GM19468 (cell line): ENCODE measurements at regions not wholly inside any gene's neighbourhood (a gene's known extent, or its start where the extent isn't known, plus 50 kb on each side); places are given as distances from the start of the nearest gene placed in this dataset.
"Not testable (repeated sequence)": the region's sequence is repeated elsewhere in the genome, so short reads cannot be mapped to it uniquely, and the experiment has no call there.

Source experiments
- ATAC-seq: cut with Tn5 transposase; IDR thresholded peaks from one replicate; pipeline ENCODE4 v1.9.1; 2021; ENCODE audit warnings: mild to moderate bottlenecking, moderate library complexity, moderate number of reproducible peaks; ENCODE audit not compliant: unreplicated experiment; ENCODE audit errors: extremely low read depth

DNA sequence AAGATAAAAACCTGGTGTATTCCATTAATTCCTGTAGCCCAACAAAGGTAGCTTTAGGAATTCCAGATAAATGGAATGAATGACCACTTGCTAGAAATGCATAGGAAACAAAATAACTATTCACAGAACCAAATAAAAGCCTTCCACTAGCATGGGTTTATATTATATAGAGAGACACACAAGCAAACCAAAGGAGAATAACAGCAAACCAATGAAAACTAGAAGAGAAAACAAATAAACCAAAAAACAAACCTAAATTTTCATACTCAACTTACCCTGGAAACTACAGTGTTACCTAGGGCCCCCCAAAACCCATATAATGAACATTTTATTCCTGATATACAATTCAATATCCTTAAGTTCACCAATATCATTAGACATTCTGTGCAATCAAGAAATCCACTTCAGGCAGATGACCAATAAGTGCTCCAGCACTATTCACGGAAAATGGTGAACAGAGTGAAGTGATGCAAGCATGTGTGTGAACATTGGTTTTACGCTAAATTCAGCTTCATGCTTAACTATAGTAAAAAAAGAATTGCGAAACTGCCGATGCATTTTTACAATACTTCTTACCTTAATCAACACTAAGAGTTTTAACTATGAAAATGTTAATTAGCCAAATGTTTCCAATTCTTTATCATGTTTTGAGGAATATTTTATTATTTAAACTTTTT lies 1108.4 kb upstream of the TMEM132C start:
- no peak for ATAC-seq

DNA sequence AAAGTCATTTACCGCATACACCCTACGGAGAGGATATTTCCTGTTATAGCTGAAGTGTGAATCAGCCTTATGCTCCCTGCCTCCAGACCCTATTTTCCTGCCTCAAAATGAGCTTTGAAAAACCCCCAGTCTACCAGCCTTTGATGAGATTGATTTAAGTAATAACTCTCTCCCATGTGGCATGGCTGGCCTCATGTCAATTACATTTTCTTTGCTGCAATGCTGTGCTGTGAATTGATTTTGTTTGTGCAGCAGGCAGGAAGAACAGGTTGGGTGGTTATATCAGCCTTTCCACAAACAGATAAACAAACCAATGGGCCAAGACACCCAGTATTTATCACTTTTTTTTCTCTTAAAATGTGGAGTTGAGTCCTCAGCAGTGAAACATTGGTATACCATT lies 1105.5 kb upstream of the TMEM132C start:
- ATAC-seq, result no peak

DNA sequence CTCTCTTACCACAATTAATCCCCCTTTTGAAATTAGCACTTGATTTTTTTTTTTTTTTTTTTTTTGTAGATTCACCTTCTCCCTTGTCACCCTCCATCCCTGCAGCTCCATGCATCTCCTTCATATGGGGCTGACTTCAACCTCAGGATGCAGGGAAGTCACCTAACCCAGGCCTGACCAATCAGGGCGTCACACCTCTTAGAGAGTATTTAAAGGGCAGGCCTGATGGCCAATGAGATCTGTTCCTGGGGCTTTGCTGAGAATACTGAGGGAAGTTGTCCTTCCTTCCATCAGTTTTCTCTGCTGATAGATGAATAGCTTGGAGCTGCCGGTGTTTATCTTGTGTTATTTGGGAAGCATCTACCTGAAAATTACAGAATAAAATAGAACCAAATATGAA lies 1104.7 kb upstream of the TMEM132C start:
- ATAC-seq, result no peak

DNA sequence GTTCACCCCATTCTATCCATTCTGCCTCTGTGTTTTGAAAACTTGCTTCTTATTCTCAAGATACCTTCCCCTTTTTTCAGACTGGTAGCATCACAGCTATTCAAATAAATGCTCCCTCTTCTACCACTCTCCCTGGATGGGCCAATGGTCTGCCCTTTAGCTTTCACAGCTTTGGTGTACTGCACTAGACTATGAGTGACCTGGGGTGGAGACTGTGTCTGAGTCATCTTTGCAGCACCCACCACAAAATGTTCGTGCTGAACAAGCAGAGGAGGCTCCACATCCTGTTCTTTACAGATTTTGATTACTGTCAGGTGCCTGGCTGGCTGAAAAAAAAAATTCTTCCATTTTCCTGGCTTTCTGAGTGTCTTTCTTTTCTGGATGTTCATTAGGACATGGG lies 1104.1 kb upstream of the TMEM132C start:
- no peak for ATAC-seq

DNA sequence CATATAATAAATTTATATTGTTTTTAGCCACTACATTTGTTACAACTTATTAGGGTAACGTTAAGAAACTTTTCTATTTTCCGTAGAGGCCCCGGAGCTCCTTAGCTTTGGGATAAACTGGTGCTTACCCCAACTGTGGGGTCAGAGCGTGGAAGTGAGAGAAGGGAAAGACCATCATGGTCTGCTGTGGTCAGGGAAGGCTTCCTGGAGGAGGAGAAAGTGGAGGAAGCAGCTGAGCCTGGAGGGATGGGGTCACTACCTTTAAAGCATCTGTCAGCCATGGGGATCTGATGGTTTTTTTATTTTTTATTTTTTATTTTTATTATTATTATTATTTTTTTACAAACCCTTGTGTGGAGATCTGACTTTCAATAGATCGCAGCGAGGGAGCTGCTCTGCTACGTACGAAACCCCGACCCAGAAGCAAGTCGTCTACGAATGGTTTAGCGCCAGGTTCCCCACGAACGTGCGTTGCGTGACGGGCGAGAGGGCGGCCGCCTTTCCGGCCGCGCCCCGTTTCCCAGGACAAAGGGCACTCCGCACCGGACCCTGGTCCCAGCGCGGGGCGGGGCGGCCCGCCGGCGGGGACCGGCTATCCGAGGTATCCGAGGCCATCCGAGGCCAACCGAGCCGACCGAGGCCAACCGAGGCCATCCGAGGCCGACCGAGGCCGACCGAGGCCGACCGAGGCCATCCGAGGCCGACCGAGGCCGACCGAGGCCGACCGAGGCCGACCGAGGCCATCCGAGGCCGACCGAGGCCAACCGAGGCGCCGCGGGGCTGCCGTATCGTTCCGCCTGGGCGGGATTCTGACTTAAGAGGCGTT lies 1101.2 kb upstream of the TMEM132C start:
- peak; percentile 70 for ATAC-seq

DNA sequence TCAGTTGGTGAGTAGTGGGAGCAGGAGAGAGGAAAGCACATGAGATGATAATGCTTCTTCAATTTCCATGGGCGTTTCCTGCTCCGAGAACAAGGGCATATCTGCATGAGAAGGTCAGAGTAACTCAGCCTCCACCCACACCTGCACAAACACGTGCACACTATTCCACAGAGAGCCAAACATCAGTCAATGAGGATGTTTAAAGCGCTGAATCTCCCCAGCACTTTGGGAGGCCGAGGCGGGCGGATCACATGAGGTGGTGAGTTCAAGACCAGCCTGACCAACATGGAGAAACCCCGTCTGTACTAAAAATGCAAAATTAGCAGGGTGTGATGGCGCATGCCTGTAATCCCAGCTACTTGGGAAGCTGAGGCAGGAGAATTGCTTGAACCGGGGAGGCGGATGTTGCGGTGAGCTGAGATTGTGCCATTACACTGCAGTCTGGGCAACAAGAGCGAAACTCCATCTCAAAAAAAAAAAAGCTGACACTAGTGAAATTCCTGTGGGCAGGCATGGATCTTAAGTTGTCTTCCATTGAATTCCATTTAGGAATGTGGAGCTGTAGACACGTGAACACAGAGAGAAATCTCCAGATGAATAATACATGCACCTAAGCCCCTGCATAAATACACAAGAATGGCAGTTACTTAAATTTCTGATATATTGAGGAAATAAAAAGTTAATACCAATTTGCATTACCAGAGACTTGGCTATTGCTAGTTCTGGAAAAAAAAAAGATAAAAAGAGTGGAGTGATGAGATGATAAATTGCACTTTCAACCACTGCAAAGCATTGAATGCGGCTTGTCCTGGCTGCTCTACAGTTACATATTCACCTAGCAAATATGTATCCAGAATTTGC lies 1097.4 kb upstream of the TMEM132C start:
- ATAC-seq, result no peak

DNA sequence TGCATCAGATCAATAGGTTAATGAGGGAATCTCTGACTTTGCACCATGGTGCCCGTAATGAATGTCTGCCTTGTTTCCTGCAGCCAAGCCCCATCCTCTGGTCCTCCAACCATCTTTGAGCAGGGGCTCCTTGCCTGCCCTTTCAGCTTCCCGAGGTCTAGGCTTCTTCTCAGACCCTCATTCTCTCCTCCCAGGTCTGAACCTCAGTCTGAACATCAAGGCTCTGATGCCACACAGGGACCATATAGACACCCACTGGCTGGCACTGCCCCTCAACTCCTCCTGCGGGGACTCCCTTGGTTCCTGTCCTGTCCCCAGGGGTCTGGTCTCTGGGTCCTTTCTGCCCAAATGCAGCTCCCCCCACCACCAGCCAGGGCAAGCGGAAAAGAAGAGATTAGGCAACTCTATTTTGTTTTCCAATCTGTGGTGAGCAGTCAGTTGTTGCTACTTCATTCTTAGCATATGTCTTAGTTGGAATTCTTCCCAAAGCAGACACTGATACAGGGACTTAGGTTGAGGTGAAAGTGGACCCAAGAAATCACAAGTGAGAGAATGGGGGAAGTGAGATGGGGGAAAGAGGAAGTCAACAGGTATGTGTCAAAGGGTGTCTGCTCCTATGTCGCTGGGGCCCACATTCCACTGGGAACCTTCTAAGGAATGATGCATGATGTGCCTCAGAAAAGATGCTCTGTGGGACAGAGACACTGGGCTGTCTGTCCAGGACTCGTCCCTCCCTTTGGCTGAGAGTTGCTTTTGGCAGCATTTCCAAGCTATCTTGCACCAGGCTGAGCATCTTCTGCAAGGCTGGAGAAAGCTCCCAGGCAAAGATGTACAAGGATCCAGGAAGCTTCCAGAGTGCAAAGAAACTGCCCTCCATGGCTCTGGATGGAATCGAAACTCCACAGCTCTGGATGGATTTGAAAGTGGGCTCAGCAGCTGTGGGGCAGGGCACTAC lies 1096.5 kb upstream of the TMEM132C start:
- ATAC-seq, result no peak

DNA sequence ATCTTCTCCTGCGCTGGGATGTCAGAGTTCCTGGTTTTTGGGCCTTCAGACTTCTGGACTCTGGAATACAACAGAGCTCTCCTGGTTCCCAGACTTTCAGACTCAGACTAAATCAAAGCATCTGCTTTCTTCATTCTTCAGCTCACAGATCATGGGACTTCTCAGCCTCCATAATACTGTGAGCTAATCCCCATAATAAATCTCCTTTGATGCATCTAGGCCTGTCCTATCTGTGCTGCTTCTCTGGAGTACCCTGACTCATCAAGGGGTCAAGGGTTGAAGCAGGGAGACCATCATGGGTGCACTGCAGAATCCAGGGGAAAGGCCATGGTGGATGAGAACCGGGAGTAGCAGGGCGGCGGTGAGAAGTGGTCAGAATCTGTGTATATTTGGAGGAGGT lies 1094.1 kb upstream of the TMEM132C start:
- no peak for ATAC-seq

DNA sequence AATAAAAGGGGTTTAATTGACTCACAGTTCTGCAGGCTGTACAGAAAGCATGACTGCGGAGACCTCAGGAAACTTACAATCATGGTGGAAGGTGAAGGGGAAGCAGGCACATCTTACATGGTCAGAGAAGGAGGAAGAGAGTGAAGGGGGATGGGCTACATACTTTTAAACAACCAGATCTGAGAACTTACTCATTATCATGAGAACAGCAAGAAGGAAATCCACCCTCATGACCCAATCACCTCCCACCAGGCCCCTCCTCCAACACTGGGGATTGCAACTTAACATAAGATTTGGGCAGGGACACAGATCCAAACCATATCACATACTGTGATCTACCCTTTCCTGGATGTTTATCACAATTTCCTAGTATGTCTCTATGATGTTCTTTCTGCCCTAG lies 1093.0 kb upstream of the TMEM132C start:
- not testable (repeated sequence) for ATAC-seq

DNA sequence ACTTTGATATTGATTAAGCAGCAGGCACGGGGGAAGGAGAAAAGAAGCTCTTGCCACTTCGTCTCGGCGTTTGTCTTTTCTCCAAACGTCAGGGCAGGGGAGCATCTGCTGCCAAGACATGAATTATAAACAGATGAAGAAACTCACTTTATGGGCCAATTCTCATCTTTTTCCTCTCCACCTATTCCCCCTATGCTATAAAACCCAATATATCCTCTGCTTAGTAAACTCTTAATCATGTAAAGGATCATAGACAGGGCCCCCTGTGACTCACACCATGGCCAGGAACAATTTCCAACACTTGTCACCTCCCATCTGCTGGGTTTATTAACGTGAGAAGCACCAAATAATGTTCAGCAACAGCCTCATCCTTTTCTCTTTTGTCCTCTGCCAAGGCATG lies 1092.1 kb upstream of the TMEM132C start:
- ATAC-seq, result no peak

DNA sequence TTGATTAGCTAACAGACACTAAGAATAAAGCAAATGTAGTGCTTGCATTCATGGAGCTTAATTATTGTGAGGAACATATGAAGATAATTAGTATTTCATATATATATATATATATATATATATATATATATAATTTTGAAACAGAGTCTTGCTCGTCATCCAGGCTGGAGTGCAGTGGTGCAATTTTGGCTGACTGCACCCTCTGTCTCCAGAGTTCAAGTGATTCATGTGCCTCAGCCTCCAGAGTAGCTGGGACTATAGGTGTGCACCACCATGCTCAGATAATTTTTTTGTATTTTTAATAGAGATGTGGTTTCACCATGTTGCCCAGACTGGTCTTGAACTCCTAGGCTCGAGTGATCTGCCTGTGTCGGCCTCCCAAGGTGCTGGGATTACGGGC lies 1091.6 kb upstream of the TMEM132C start:
- no peak for ATAC-seq

DNA sequence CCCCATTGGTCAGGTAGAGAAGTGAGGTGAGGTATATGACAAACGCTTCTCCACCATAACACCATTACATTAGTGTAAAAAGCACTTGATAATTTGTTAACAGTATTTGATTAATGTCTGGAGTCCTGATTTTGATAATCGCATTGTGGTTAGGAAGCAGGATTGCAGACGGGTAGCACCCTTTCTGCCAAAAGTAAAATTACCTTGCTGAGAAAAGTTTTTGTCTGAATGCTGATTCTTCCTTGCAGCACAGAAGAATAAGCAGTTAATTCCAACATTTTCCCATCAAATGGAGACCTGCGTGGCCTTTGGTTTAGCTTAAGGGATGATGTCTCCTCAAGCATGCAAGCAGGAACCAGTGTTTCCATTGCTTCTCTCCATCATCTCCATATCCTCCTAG lies 1090.2 kb upstream of the TMEM132C start:
- no peak for ATAC-seq

DNA sequence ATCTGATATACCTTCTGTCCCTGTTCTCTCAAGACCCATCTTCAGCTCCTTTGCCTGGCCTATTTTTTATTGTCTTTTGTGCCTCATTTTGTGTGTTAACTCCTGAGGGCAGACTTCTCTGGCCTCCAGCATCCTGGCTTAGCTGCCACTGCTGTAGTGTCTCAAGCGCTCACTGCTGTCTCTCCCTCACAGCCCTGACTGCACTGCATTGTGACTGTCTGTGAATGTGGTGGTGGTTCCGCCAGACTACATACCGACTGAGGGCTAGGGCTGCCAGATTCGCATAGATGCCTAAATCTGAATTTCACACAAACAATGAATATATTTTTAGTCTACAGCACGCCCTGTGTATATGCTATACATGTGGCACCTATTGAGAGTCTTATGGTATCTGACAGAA lies 1088.9 kb upstream of the TMEM132C start:
- no peak for ATAC-seq

DNA sequence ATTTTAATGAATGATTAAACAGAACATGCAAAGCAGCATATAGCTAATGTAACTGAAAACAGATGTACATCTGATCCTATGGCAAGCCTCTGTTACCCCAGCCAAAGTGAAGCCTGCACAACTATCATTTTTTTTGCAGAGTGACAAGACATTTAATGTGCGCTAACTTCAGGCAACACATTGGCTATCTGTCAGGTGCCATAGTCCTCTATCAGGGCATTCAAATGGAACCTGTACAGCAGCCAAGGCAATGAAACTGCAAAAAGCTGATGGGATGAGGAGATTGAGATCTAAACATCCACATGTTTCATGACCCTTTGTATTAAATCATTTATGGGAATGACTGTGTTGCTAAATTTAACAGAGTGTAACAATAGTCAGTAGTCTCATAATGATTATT lies 1088.5 kb upstream of the TMEM132C start:
- ATAC-seq, result no peak

DNA sequence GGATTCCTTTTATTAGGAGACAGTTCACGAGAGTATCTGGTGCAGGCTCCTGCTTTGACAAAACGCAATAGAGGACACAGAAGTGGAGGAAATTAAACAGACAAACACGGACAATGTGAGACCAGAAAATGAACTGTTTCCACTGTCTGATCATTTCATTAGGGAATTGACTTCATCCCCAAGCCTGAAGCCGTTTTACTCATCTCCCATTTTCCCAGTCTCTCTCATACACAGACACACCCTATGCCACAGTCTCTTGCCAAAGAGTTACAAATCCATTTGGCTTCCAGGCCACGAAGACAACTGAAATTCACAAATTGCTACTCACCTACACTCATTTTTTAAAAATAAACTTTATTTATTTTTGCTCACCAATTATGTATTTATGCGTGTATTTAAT lies 1087.8 kb upstream of the TMEM132C start:
- no peak for ATAC-seq

DNA sequence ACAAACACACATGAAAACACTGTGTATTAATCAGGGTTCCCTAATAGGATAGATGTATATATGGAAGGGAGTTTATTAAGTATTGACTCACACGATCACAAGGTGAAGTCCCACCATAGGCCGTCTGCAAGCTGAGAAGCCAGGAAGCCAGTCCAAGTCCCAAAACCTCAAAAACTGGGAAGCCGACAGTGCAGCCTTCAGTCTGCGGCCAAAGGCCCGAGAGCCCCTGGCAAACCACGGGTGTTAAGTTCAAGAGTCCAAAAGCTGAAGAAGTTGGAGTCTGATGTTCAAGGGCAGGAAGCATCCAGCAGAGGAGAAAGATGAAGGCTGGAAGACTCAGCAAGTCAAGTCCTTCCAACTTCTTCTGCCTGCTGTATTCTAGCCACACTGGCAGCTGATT lies 1085.0 kb upstream of the TMEM132C start:
- no peak for ATAC-seq

DNA sequence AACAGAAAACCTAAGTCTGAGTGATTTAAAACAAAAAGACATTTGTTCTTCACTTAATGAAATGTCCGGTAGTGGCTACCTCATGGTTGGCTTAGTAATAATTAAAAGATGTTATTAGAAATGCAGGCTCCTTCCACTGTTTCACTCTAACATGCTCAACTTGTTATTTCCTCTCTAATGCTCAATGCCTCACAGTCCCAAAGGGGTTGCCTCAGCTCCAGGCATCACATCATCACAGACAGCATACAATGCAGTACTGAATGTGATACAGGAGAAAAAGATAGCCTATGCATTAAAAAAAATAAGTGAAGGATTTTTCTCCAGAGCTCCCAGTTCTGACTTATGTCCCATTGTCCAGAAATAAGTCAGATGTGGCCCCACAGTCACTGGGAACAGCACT lies 1077.0 kb upstream of the TMEM132C start:
- ATAC-seq, result no peak

DNA sequence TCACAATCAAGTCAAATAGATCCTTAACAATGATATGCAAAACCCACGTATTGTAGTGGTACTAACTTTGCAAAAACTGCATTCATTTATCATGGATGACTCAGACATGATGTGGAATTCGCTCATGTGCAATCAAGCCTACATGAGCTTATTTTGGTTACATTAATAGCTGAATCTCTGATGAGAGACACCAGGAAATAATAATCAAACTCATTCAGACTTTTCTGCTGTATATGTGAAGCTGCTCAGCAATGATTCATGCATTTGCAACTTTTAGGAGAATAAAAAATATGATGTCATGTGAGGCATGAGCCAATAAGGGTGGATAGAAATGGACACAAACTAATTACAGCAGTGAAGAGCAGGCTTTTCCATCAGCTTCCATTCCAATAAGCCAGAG lies 1075.8 kb upstream of the TMEM132C start:
- ATAC-seq, result no peak

DNA sequence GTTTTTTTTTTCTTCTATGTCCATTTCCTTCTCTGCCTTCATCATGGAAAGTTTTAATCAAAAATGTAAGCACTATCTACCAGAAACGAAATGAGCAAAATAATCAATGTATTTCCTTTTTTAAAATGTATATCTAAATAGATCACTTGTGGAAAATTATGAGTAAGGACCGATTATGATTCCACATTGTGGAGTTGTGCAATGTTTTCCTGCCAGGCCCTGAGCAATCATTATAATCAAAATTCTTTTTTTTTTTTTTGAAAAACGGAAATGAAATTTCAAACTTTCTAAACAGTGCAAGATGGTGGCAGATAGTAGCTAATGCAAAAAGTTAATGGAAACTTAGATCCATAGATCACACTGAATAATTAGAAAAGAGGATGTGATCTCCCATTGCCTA lies 1074.6 kb upstream of the TMEM132C start:
- no peak for ATAC-seq

DNA sequence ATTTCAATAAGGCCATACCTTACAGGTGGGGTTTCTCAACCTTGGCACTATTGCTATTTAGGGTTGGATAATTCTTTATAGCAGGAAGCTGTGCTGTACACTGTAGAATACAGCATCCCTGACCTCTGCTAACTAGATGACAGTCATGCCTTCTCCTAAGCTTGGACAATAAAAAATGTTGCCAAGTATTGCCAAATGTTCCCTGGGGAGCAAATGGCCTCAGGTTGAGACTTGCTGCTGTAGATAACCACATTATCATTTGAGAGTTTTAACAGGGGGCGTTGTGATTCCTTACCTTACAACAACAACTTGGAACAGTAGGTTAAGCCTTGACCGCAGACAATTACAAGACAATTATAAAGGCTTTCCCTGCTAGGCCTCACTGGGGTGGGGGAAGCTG lies 1073.6 kb upstream of the TMEM132C start:
- no peak for ATAC-seq
